ENCODE measurements at regions not wholly inside any gene's neighbourhood (a gene's known extent, or its start where the extent isn't known, plus 50 kb on each side); places are given as distances from the start of the nearest gene placed in this dataset.

DNA sequence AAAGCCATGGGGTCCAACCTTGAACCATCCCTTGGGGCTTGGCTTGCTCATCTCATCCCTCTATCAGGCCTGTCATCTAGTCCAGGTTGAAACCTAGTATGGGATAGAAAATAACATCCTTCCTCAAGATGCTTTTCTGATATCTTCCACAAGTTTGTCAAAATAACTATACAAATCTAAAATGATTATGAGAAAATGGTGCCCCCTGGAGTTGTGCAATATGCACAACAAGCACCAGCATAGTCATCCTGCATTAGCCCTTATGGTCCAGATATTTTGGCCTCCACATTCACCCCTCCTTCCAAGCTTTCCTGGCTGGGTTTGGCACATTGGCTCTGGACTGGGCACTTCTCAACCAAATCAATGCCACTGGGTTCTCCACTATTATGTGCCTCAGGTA is 101.2 kb downstream of the TBX19 start:
- no peak for DNase-seq

DNA sequence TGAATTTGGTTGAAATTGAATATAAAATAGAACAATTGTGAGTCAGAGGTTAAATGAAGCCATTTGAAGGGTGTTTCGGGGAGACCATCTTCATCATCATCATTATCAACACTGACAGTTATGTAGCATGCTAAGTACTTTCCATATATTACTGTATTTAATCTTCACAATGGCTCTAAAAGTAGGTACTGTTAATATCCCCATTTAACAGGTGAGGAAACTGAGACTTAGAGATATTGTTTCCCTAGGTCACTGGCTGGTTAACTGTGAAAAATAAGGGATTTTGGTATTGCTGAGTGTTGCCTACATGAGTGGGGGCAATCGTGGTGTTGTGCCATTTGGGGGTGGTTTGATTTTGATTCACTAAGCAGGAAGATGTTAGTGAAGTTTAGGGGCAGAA is 100.3 kb downstream of the TBX19 start:
- DNase-seq = no peak

DNA sequence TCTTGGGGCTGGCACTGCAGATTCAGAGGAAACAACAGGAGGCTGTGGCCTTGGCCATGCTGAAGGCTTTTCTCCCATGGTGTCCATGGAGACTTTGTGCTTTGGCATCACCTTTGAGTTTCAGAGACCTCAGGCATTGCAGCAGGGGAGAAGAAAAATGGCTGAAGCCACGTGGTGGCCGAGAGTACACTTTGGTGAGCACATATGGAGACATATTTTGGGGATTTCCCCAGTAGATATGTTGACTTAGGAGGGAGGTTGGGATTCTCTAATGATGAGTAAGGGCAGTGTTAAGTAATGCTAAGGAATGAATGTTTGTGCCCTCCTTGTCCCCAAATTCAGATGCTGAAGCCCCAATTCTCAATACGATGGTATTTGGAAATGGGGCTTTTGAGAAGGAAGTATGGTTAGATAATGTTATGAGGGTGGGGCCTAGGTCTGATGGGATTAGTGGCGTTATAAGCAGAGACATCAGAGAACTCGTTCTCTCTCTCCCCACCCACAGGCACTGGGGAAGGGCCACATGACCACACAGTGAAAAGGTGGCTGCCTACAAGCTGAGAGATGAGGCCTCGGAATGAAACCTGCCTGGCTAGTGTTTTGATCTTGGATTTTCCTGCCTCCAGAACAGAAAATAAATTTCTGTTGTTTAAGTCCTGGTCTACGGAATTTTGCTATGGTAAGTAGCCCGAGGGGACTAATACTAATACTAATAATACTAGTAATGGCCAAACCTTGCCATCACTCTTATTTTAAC is 98.6 kb downstream of the TBX19 start:
- no peak for DNase-seq

DNA sequence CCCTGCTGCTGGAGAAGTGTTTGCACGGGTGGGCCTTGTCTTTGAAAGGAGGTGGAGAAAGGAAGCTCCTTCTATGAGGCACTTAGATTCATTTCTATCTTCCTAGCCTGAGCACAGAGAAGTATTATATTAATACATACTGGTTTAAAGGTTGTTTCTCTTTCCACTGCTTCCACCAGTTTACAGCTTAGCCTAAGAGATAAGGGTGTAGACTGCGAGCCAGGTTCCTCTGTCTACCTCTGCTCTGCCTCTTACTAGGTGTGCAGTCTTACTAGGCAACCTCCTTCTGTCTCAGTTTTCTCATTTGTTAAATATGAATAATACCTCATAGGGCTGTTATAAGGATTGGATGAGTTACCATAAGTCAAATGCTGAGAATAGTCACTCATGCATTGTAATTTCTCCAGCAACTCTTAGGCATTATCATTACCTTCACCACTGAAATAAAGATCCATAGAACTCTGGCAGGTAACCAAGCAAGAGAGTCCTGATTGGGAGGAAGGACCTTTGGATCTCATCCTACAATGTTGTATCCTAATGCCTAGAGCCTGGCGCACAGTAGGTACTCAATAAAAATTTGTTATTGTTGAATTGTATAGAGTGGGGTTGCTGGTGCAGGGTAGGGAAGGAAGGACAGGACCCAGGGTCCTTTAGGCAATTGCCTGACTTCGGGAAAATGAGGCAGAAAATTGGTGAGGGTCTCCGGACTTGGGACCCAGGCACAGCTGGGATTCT is 95.1 kb downstream of the TBX19 start:
- DNase-seq = no peak

DNA sequence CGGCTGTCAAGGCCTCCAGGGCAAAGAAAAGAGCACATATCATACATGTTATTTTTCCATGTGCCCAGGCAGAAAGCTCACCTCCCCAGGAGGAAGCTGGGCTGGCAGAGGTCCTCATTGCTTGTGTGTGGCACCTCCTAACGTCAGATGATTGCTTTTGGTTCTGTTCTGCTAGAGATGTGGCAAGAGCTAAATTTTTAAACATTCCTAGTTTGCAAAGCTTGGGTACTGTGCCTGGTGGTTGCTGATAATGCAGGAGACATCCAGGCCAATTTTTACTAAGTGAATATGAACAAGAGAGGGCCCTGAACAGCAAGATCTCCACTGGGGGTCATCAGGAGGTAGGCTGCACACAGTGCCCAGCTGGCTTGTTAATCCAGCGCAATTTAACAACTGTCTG is 93.9 kb downstream of the TBX19 start:
- no peak for DNase-seq

DNA sequence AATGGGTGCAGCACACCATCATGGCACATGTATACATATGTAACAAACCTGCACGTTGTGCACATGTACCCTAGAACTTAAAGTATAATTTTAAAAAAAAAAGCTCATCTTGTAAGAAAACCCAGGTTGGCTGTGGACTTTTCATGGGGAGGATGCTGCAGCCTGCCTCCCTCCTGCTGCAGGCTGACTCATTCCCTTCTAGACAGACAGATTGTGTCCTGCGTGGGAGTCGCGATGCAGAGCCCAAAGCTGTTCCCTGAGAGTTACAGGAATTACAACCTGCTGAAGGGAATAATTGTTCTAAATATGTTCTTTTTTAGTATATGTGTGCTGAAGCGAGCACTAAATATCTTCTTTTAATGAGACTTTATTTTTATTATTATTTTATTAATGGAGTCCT is 93.2 kb downstream of the TBX19 start:
- no peak for DNase-seq

DNA sequence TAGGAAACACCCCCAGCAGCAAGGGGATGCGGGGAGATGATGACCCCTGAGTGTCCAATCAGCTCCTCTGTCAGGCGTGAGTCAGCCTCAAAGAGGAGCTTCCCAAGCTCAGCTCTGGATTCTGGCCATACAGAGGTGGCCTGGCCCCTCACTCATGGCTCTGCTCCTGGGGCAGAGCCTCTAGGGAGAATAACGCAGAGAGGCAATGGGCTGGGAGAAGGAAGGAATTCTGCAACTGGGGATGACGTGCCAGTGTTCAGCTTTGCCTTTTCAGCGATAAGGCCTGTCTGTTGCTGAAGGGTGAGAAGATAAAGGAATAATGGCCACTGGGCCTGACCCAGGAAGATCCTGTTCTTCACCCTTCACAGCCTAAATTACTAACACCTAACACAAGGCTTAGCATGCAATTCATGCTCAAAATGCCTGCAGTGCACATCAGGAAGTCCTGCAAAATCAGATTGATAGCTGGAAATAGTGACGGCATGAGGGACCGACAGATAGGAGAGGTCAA is 92.2 kb downstream of the TBX19 start:
- no peak for DNase-seq

GRCh38 chr1:168372307-168372706 is 91.6 kb downstream of the TBX19 start:
- no peak for DNase-seq

DNA sequence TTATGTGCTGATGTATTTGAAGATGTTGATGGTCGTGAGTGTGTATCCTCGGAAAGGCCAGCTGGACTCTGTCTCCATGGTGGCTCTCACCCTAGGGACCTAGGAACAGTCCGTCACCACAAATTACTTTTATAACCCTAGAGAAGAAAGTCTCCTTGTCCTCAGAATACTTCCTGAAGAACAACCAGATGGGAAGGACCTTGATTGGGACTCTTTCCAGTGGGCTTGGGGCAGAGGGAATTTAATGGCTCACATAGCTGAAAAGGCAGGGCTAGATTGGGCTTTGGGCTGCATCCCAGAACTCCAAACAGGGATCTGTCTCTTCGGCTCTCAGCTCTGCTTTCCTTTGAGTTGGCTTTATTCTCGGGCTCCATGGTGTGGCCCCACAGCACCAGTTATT is 90.8 kb downstream of the TBX19 start:
- DNase-seq = no peak

- DNase-seq = no peak
These were observed 89.9 kb downstream of the TBX19 start for GRCh38 chr1:168370586-168370985.

DNA sequence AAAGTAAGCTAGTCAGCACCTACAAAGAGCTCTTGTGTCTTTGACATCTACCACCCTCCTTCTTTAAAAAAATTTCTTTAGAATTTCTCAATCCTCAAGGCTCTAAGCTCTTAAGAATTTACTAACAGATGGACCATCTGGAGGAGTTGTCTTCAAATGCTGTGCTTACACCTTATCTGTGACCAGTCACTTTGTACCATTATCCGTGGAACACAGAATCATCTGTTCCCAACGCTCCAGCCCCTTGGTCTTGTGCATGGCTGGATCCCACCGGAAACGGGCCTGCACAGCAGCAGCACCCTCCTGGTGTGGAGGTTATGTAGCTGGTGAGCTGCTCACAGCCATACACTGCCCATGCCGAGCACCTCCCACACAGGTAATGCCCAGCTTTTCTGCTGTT is 89.0 kb downstream of the TBX19 start:
- no peak for DNase-seq

GRCh38 chr1:168368131-168368530 is 87.5 kb downstream of the TBX19 start:
- no peak for DNase-seq

- DNase-seq = no peak
These were observed 85.2 kb downstream of the TBX19 start for GRCh38 chr1:168365719-168366479.
